HG02642 (cell line): ENCODE measurements at regions not wholly inside any gene's neighbourhood (a gene's known extent, or its start where the extent isn't known, plus 50 kb on each side); places are given as distances from the start of the nearest gene placed in this dataset.
A peak's percentile ranks its signal among the peaks of the same experiment; 100 is the strongest.

Experiments
- ATAC-seq: cut with Tn5 transposase; IDR thresholded peaks from one replicate; pipeline ENCODE4 v1.9.1; 2021; ENCODE audit warnings: mild to moderate bottlenecking; ENCODE audit not compliant: unreplicated experiment, poor library complexity

- no peak for ATAC-seq
These were observed 622.6 kb downstream of the AACS start for GRCh38 chr12:125687820-125688219.

- no peak for ATAC-seq
These were observed 623.0 kb downstream of the AACS start for GRCh38 chr12:125688223-125688622.

DNA sequence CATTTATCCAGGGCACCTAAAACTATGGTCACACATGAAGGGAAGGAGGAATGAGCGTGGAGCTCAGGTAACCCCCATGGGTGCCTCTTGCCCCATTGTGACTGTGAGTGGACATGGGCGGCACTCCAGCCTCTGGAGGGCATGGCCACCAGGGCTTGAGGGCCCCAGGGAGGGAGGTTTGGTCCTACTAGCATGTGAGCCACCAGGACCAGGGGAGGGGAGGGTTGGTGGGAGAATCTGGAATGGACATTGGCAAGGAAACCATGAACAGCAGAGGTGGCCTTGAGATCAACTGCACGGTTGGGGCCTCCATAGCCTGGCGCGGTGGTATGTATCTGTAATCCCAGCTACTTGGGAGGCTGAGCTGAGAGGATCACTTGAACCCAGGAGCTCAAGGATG, 623.6 kb downstream of the AACS start:
- ATAC-seq: no peak

DNA sequence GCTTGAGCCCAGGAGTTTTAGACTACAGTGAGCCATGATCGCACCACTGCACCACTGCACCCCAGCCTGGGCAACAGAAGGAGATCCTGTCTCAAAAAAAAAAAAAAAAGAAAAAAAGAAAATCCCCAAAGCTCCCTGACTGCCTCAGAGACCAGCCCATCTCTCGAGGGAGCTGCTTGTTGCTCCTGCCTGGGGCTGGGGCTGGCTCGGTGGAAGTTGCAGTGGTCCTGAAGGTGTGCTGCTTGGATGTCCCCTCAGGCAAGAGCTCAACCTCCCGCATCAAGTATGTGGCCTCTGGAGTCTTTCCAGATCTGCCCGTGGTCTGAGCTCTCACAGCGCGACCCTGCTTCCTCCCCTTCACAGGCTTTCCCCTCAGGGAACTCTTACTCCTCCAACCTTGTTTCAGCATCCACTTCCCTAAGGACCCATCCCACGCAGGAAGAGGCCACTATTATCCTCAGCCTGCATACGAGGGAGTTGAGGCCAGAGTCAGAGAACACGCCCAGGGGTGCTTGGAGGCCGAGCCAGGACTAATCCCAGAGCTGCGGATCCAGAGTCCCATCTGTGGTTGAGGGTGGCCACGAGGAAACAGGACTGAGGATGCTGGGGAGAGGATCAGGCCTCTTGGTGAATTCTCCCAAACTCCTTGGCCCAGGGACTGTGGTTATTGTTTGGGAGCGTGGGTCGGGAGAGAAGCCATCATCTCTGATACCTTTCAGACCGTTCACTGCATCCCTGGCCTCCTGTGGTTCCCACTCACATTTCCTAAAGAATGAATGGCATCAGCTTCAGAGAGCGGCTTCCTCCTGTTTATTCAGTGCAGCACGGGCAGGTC, 624.6 kb downstream of the AACS start:
- no peak for ATAC-seq

DNA sequence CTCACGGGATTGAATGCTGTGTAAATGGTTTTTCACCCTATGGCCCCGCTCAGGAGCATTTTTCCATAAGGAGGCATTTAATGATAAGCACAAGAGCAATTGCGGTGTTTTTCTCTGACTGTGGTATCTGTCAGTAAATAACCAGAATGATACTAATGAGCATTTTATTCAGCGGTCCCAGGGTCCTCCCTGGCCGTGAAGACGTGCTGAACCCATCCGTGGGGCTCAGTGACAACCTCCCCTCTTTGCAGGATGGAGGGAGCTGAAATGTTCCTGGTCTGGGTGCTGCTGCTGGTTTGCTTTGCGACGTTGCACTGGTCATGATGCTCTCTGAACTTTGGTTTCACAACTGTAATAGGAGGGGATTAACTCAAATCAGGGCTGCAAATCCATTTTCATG, 625.6 kb downstream of the AACS start:
- ATAC-seq: no peak

GRCh38 chr12:125696054-125696453, 630.8 kb downstream of the AACS start:
- no peak for ATAC-seq

DNA sequence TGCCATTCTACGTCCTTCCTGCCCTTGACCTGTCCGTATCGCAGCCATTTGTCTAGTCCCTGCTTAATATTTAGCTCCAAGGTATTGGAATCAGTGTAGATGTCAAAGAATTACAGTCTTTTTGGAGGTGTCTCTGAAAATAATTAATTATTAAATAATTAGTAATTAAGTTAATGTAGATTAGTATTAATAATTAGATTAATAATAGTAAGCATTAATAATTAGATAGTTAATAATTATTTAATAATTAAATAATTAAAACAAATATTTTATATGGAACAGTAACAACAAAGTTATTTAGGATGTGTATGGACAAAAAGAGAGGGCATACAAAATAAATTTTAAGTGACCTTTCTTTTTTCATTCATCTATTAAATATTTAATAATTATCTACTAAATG, 639.6 kb downstream of the AACS start:
- no peak for ATAC-seq

DNA sequence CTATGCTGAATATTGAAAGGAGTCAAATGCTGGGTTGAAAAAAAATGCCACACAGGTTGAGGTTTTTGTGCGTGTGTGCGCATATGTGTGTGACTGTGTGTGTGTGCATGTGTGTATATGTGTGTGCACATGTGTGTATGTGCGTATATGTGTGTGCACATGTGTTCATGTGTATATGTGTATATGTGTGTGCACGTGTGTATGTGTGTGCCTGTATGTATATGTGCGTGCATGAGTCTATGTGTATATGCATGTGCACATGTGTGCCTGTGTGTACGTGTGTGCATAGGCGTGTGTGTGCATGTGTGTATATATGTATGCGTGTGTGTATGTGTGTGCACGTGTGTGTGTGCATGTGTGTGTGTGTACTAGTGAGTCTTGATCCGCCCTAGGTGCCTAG, 655.7 kb downstream of the AACS start:
- no peak for ATAC-seq

GRCh38 chr12:125734137-125734536, 668.9 kb downstream of the AACS start:
- ATAC-seq: no peak

DNA sequence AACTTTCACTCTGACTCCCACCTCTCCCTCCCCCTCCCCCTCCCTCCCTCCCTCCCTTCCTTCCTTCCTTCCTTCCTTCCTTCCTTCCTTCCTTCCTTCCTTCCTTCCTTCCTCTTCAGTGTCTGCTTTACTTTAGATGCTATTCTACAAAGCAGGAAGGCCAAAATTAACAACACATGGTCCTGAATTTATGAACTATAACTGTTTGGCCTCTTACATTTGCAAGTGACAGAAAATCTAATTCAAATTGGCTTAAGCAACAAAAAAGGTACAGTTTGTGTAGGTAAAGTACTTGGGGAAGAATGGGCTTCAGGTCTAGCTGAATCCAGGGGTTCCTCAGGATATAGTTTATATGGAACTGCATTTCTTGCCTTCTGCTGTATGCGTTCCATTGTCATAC, 673.0 kb downstream of the AACS start:
- no peak for ATAC-seq

DNA sequence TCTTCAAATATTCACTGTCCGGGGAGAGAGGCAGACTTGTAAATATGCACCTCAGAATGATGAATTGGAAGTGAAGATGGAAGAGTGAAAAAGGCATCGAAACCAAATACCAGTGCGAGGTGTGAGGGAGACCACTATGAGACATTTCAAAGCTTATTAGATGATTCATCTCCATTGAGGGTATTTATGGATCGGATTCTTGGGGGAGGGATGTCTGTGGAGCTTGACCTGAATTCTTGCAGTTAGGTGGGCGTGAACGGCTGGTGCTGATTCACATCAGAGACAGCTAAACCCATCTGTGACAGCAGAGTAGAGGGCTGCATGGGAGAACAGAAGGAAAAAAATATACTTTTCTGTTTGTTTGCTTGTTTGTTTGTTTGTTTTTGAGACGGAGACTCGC, 677.2 kb downstream of the AACS start:
- no peak for ATAC-seq

DNA sequence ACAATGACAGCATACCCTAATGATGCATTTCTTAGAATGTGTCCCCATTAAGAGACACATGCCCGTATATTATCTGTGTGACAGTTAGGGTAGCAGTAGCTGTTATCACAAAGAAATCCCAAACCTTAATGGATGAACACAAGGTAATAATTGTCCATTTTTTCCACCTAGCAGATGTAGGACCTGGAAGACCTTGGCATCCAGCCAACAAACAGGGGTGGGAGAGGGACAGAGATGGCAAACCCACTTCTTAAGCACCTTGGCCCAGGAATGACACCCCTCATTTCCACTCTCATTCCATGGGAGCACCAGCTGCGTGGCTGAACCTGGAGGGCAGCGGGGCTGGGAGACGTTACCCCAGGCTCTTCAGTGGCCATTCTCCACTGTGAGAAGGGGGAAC, 679.0 kb downstream of the AACS start:
- ATAC-seq: no peak

DNA sequence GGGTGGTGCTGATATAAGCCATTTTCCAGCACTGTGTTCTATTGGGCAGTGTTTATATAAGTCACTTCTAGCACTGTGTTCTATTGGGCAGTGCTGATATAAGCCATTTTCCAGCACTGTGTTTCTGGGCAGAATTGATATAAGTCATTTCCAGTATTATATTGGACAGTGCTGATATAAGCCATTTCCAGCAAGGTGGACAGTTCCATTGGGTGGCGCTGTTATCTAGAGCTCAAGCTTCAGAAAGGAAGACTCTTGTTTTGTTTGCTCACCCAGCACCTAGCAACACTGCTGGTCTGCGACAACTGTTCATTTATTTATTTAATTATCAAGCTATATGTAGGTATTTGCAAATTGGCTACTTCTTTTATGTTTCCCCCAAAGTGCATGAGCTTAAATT, 690.3 kb downstream of the AACS start:
- no peak for ATAC-seq

GRCh38 chr12:125766091-125766490, 700.9 kb downstream of the AACS start:
- no peak for ATAC-seq

DNA sequence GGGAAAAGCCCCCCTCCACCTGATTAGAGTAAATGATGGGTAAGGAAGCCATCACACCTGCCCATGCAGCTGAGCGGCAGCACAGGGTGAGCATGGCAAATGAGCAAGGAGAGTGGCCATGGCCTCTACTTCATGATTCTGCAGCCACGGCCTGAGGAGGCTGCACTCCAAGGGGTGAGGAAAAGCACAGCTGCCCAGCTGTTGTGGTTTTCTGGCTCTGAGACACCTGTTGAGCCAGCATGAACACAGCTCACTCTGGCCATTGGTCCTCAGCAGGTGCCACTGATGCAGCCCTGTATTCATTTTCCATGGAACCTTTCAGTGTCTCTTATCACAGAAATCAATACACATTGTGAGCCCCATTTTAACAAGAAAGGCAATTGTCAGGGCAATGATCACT, 707.2 kb downstream of the AACS start:
- ATAC-seq: no peak

- peak; percentile 64 for ATAC-seq
These were observed 707.9 kb downstream of the AACS start for GRCh38 chr12:125773033-125773640.

DNA sequence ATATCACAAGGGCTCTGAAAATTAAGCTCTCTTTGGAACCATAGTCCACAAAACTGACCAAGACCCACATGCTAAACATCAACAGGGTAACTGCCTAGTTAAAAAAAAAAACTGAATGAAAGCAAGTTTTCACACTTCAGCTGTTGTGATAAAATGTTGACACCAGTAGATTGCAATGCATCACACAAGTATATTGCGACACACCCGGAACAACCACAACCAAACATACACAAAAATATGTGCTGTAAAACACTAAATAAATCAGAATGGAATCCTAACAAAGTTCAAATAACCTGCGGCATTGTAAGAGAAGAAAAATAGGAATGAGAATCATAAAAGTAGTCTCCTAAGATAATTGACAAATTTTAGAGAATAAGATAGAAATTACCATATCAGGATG, 710.3 kb downstream of the AACS start:
- no peak for ATAC-seq

- no peak for ATAC-seq
These were observed 711.0 kb downstream of the AACS start for GRCh38 chr12:125776212-125776611.

GRCh38 chr12:125786143-125786542, 720.9 kb downstream of the AACS start:
- ATAC-seq: no peak

- no peak for ATAC-seq
These were observed 729.2 kb downstream of the AACS start for GRCh38 chr12:125794401-125794800.

DNA sequence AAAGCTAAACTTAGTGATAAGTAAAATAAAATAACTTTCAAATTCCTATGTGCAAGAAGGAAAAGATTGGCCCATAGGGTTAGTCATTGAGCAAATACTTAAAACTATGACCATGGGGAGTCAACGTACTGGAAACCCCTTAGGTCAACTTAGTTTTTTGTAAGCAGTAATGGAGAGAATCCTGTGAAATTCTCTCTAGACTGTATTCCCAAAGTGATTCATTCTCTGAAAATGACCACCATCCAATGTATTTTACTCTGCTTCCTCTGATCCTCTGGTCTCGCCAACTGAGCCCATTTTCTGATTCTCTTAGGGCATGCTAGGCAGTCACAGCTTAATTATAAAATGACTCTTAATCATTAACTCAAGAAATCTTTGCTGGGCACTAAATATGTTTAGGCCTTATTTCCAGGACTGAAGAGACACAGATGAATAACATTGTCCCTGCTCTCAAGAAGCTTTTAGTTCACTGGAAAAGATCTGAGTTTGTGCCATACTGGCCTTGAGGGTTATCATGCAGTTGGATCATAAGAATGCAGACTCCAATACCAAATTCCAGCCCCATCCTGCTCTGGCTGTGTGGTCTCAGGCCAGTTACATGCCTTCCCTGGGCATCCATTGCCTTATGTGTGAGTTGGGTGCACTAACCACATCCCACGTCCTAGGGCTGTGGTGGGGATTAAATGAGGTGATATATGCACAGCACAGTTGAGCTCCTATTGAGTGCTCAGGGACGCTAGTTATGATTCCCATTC, 732.4 kb downstream of the AACS start:
- no peak for ATAC-seq
